ENCODE measurements at regions not wholly inside any gene's neighbourhood (a gene's known extent, or its start where the extent isn't known, plus 50 kb on each side); places are given as distances from the start of the nearest gene placed in this dataset.
A peak's percentile ranks its signal among the peaks of the same experiment; 100 is the strongest.

DNA sequence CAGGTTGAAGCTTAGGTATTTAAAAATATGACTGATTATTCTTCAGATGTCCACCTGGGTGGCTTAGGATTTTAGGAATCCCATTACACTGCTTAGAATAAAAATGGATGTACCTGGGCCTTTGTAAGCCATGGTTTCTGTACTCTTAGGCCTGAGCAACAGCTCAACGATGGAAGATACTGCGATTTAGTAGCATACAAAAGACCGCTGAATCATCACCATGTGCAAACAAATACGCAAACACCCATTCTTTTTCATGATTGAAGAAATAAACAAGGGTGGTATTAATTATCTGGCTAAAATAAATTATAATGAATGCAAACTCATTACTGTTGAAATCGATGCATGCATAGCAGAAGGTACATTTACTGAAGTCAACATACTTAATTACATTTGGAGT lies 188.9 kb downstream of the ZNF330 start:
- no peak for DNase-seq

DNA sequence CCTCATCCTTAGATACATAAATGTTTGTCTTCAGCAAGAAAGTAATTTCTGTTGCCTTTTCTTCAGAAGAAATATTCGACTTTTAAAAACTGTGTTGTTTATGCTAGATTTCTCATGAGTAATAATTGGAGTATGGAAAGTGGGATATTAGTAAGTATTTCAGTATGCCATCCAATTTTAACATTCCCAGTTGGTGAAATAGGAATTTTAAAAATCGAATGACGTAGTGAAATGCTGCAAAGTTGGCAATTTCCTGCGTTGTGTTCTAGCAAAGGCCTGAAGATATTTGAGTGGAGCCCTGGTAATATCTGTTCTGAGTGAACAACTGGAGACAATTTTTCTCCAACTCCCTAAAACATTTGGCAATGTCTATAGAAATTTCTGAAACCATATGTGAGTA lies 190.1 kb downstream of the ZNF330 start:
- no peak for DNase-seq

DNA sequence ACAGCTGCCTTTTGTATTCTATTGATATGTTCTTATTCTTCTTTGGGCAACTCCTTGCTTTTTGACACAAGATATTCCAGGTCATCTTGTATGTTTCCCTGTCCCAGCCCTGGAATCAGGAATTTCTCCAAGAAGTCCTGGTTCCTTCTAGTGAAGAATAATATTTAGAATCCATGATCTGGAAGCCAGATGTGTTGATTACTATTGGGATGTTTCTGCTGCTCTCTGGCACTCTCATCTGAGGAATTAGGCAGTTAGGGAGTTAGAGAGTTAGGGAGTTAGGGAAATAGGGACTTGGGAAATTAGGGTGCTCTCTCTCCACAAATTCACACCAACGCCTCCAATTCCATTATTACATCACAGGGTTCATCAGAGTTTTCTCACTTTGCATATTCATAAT lies 191.2 kb downstream of the ZNF330 start:
- no peak for DNase-seq

DNA sequence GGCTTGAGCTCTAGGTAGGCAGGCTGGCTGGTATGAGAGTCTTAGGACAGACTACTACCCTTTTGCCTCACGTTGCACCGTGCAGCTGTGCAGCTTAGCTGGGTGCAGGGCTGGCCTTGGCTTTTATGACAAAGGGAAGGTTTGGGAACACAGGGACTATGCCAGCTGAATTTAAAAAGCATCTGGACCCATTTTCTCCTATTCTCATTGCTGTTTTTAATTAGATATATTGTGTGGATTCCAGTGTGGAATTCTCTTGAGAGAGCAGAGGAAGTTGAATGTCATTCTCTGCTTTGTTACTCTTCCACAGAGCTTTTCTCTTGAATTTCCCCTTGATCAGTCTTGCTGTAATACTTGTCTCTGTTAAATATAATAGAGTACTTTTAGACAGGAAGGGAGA lies 192.7 kb downstream of the ZNF330 start:
- DNase-seq: no peak

DNA sequence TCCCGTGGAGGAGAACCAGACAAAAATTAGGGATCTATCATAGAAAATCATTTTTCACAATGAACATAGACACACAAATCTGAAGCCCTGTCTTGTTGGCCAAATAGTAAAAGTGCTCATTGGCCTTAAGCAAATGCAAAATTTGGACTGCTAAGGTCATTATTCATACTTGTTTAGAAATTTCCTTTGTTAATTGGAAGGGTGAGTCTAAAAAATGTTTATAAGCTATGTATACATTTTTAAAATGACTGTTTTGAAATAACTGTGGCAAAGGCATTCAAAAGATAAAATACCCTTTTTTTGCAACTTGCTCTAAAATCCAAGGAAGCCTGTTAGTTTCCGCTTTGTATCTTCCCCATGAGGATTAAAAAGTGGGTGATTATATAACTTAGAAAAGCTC lies 195.0 kb downstream of the ZNF330 start:
- DNase-seq: no peak

DNA sequence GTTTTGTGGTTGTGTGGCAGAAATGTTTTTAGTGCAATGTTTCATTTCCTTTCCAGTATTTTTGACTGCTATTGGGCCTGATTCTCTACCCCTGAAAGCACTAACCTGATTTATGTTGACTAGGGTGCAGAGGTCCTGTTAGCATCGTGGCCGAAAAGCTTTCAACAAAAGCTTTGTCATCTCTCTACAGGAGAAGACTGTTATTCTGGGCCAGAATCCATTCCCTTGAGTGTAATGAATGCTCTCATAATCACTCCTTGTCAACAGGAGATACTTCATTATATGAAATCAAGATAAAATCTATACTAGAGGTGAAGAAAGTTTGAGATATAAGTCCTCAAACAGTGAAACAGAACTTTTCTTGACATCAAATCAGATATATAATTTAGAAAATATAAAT lies 195.5 kb downstream of the ZNF330 start:
- DNase-seq: no peak

DNA sequence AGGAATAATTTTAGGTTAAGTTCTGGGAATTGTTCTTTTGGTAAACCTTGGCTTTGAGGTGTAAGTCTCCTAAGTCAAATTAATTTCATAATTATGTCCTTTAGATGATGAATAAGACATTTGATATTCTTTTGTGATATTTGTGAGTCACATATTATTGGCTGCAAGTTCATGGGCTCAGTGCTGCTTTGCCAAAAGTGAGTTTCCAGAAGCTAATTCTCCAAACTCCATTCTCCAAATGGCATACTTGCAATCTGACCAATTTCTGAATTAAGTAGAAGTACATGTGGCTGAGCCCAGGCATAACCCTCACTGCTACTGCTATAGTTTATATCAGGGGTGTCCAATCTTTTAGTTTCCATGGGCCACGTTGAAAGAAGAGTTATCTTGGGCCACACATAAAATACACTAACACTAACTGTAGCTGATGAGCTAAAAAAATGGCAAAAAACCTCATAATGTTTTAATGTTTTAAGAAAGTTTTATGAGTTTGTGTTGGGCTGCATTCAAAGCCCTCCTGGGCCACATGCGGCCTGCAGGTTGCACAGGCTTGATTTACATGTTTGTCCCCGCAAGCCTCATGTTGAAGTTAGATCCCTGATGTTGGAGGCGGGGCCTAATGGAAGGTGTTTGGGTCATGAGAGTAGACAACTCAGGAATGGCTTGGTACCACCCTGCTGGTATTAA lies 196.1 kb downstream of the ZNF330 start:
- no peak for DNase-seq

DNA sequence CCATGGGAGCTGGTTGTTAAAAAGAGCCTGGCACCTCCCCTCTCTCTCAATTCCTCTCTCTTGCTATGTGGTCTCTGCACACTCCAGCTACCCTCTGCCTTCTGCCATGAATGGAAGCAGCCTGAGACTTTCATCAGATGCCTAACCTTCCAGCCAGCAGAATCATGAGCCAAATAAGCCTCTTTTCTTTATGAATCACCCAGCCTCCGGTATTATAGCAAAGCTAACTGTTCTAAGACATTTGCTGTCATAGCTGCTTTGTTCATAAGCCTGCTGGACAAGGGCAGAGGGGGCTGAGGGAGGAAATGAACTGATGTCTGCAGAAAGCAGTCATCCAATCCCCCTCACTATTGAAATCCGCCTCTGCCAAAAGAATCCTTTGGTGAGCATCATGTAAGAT lies 196.7 kb downstream of the ZNF330 start:
- DNase-seq: no peak

DNA sequence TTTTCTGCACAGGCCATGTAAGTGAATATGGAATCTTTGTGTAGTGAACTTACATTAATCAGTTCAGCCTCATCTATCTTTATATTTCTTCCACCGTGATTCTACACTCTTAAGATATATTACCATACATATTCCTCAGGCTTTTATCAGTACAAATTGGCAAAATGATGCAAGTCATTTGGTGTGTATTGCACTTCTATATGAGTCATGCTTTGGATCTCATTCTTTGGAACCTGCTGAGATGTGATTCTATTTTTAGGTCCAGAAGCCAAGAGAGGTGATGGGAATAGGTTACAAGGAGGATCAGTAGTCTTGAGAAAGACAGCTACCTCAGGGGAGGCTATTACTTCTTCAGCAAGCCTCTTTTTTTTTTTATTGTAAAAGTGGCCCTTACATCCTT lies 204.4 kb downstream of the ZNF330 start:
- DNase-seq: no peak

DNA sequence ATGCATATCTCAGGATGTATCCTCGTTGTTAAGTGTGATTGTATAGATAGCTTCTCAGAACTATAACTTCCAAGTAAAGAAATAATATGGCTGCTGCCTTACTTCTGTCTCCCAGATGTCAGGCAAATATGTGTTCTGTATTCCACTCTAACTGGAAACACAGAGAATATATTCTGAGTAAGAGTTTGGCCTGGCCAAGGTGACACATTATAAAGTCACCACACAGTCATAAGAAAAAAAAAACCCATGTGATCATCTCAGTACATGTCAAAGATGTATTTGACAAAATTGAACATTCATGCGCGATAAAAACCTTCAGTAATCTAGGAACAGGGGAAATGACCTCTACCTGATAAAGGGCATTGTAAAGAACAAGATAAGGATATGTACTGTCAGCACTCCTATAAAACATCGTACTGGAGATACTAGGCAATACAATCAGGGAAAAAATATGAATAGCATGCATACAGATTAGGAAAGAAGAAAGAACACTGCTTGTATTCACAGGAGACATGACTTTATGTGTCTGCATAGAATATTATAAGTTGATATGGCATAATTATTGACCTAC lies 207.1 kb downstream of the ZNF330 start:
- no peak for DNase-seq

DNA sequence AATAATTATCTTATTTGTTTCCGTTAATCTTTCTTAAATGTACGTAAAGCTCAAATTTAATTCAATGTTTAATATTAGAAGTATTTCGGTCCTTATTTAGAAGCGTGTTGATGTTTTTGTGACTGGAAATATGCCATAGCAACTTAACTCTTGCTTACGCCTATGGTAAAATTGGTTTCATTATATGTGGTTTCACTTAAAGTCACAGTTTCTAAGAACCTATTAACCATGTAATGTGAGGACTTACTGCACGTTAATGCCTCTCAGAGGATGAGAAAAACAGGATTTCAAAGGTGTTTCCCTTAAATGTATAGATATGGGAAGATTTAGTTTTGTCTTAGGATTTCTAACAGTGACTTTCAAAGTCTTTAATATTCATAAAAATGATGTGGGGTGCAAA lies 206.4 kb upstream of the IL15 start:
- DNase-seq: no peak

DNA sequence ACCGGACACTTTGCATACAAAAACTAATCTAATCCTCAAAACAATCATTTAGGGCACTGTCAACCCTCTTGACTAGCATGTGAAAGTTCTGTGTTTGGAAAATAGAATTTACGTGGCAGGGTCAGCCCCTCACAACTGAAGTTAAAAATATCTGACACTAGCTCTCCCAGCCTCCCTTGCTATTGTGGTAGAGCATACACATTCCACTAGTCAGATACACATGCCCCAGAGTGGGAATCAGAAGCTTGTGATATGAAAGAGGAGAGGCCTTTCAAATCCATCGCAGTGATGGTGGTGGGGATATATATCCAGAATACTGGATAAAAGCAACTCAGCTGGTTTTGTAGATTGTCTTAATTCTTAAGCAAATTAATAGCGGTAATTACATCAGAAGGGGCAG lies 205.7 kb upstream of the IL15 start:
- DNase-seq: no peak

DNA sequence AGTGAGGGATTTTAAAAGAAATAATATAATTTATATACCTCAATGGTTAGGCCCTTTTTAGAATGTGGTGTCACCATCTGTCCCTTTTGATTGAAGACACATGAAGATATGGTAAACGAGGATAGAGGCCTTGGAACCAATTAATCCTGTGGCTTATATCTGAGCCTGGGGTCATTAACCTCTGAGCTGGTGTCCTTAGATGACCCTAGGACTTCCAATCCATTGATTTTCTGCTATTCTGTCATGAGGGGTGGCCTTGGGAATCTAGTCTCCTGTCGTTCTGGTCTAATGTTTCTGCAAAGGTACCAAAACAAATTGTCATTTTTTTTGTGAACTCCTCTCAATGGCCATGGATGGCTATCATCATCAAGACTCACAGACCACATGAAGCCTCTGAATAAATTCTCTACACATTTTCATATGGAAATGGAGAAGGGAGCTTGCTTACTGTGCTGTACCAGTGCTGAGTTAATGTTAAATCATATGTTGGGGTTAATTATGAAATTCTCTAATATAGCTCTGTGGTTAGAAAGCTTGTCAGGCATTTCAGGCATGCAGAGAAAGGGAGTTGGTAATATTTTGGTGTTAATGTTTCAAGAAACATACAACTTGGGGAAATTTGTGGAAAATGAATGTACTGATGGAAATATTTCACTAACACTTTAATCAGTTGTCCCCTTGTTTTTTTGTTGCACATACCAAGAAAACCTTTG lies 204.2 kb upstream of the IL15 start:
- DNase-seq: no peak

DNA sequence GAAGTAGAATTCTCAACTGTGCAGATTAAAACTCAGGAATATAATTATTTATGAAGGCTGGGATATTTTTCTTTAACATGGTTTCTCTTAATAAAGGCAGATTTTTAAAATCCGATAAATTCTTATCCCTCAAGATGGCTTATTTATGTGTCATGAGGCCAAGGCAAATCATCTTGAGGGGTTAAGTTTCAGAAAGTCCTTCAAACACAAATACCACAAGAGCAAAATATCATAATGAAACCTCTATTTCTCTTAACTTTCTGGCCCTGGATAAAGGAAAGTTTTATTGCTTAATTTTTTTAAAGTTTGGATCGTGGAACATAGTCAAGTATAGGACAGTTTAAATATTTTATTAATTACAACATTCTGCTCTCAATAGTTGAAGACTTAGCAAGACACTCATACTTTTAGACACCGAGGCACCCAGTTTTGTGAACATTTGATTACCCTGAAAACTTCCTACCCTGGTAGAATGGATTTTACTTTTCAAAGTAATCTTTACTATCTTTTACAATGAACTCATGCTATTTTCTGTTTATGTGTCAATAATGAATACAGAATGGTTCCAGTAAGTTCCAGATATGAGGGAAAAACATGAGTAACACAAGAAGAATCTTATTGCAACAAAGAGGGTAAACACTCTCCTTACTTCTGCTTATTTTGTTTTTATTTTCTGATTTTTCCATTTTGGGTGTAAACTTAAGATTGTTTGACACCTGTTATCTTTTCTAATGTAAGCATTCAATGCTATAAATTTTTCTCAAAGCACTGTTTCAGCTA lies 200.7 kb upstream of the IL15 start:
- DNase-seq: no peak

DNA sequence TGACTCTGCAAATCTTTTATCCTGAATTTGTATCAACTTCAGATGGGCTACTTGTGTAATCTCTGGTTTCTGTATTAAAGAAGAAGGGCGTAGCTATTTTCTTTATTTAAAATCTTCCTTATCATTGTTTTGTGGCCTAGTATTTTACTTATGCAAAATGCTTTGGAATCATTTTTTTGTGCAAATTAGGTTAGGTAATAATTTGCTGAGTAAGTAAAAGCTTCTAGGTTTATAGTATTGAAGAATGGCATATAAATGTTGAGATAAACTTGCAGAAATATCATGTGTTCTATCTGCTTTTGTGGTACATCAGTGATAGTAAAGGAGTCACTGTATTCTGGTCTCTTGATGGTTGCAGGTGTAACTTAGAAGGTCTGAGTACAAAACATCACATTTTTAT lies 197.2 kb upstream of the IL15 start:
- no peak for DNase-seq

DNA sequence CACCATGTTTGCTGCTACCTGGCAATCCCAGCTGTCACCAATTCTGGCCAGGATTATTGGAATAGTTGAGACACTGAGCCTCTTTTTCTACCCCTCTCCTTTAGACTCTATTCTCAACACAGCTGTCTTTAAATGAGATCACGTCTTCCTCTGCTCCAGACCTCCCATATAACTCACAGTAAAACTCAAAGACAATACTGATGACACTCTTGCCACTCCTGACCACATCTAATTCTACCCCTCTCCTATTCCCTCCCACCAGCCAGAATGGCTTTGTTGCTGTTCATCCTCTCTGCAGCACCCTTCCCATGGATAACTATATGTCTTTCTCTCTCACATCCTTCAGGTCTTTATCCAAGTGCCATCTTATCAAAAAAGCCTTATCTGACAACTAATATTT lies 188.6 kb upstream of the IL15 start:
- DNase-seq: no peak

DNA sequence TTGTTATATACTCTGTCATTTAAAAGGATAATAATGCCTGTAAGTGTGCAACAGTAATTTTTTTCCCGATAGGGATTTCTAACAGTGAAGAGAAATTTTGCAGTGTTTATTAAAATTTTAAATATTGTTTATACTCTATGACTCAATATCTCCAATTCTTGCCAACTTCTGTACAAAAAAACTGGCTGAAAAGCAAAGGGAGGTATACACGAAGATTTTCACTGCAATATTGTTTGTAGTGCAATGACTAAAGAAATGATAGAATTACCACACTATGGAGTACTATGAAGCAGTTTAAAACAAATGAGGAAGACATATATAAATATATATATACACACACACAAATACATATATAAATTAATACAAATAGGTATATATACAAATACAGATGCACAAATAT lies 187.9 kb upstream of the IL15 start:
- no peak for DNase-seq

DNA sequence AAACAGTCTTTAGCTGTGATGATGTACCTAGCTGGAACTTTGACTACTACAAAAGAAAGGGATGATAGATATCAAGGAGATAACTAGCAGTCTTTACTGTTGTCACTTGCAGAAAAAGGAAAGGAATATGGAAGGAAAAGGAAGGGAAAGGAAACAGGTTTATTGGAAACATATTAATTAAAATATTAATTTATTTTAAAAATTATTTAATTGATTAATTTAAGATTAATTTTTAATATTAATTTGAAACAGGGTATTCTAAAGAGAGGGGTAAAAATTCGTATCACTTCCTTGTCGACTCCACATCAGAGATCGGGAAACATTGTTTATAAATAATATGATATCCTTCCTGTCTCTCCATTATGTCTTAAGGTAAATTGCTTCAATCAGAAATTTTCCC lies 186.5 kb upstream of the IL15 start:
- DNase-seq: no peak

DNA sequence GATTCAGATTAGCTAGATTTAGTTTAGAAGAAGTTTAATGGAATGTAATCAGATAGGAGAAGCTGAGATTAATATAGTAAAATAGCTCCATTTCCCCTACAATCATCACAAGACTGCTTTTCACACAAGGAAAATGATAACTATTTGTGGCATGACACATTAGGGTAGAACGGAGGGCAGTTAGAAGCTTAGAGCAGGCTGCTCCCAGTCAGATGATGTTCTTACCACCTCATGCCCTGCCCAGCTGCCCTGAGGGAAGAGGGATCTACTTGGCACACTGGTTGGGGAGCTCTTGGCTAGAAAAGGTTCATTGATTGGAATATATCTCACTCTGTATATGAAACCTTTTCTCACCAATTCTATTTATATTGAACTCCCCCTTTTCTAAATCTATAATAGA lies 180.7 kb upstream of the IL15 start:
- no peak for DNase-seq

DNA sequence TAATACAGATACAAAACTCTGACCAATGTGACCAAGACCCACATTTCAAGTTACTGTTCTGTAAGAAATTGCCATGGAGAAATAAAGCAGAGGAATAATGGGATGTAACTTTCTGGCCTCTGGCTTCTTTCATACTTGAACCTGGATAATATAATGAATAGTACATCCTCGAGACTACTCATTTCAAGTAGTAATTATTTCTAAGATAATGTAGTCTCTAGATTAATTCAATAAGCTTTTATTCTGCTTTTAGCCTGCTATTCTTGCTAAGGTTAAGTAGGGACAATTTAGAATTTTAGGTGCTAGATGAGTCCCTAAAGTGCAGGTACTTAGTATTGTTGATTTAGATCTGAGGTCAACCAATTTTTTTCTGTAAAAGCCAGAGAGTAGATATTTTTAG lies 178.7 kb upstream of the IL15 start:
- DNase-seq: no peak

DNA sequence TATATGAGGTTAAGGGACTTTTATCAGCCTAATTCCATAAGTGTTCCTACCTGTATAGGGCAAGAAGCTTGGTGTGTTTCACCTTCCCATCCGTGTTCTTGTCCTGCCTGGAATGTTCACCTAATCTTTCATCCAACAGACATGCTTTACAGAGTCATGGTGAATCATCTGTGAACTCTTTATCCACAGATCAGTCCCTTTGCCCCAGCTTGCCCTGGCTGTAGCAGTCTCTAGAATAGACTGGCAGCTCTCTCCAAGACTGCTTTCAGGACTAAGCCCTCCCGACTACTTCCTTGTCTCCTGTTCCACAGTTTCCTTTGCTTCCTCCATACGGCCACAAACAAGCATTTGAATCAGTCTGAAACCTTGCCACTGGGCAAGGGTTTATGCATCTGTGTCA lies 177.9 kb upstream of the IL15 start:
- DNase-seq: peak; percentile 29

DNA sequence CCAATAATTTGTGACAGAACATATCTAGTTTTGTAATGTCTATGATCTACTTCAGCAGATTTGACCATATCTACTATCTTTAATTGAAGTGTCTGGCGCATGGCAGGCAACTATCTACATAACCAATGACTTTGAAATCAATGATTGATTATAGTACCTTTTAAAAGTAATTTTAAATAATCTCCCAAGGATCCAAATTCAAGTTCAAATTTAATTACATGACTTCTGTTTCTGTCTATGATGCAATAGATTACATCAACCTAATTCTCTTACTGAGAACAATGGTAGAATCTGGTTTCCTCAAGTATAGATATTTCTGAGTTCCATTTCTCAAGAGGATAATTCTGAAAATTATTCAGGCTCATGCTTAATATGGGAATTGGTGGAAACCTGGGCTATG lies 177.4 kb upstream of the IL15 start:
- DNase-seq: peak; percentile 7

DNA sequence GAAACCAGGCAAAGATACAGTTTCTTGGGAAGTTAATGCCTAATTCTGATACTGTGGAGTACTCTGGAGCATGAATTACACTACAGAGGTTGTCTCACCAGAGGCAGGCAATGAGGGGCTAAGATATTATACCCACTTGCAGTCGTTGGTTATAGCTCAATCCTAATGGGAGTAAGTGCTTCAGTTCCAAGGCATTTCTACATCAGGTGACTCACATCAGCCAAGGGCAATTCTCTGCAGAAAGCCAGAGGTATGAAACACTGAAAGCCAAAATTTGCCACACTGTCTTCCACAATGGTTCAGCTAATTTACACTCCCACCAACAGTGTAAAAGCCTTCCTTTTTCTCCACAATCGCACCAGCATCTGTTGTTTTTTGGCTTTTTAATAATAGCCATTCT lies 174.0 kb upstream of the IL15 start:
- no peak for DNase-seq

DNA sequence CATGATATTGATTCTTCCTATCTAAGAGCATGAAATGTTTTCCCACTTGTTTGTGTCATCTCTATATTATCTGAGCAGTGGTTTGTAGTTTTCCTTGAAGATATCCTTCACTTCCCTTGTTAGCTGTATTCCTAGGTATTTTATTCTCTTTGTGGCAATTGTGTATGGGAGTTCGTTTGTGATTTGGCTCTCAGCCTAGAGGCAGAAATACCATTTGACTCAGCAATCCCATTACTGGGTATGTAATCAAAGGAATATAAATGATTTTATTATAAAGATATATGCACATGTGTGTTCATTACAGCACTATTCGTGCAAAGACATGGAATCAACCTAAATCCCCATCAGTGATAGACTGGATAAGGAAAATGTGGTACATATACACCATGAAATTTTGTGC lies 172.7 kb upstream of the IL15 start:
- no peak for DNase-seq

Data from hematopoietic multipotent progenitor cell treated with erythropoietin and hydrocortisone succinate and interleukin-3 and kit ligand, for 4 days (in vitro differentiated cells).